Right lung (tissue), 2 donors: ENCODE measurements at regions not wholly inside any gene's neighbourhood (a gene's known extent, or its start where the extent isn't known, plus 50 kb on each side); places are given as distances from the start of the nearest gene placed in this dataset.

Experiments
- DNase-seq, 2 donors: peaks; one replicate each; pipeline ENCODE4 v3.0.0-alpha.2; 2013

DNA sequence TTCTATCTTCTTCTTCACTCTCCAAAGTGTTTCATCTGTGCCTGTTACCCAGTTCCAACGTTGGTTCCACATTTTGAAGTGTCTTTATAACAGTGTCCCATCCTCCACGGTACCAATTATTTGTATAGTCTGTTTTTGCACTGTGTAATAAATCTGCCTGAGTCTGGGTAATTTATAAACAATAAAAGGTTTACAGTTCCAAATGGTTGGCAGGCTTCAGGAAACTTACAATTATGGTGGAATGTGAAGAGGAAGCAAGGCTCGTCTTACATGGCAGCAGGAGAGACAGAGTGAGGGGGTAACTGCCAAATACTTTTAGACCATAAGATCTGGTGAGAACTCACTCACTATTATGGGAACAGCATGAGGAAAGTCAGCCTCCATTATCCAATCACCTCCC, 465.4 kb upstream of the CDH9 start:
- DNase-seq: no peak

GRCh38 chr5:27502236-27502635, 463.9 kb upstream of the CDH9 start:
- DNase-seq: no peak

GRCh38 chr5:27497491-27497890, 459.1 kb upstream of the CDH9 start:
- no peak for DNase-seq

DNA sequence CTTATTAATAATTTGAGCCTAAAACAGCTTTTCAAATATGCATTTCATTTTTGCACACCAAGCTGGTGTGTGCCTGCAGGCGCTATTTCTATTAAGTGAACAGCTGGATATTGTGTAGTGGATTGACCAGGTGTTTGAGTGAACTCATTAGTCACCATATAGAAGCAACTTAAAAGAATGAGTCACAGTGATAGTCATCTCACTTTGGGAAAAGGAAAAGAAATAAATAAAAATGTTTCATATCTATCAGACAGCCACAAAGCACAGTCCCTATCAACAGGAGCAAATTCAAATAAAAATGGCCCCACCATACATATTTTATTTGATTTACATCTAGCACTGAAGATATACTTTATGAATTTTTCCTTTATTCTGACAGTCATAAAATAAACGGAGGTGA, 456.5 kb upstream of the CDH9 start:
- DNase-seq: no peak

GRCh38 chr5:27491746-27492439, 453.5 kb upstream of the CDH9 start:
- DNase-seq: no peak

DNA sequence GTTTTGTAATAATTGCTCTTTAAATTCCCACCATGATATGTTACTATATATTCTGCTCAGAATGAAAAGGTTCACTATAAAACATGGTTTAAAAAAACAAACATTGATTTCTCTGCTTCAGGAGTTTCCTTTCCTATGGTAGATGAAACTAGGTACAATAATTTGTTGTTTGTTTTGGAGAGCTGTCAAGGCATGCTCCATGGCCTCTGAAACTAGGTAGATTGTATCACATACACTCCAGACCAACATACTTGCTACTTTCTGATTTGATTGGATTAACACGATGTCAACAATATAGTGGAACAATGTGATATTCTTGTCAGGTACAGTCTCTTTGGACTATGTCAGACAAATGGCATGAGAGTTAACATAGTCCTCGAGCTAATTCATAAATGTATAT, 452.7 kb upstream of the CDH9 start:
- no peak for DNase-seq

- no peak for DNase-seq
These were observed 451.3 kb upstream of the CDH9 start for GRCh38 chr5:27489701-27490100.

- DNase-seq: no peak
These were observed 444.3 kb upstream of the CDH9 start for GRCh38 chr5:27482663-27483062.

GRCh38 chr5:27479859-27480258, 441.5 kb upstream of the CDH9 start:
- no peak for DNase-seq

GRCh38 chr5:27477550-27477949, 439.2 kb upstream of the CDH9 start:
- DNase-seq: no peak

GRCh38 chr5:27476356-27476988, 438.1 kb upstream of the CDH9 start:
- no peak for DNase-seq

- DNase-seq: no peak
These were observed 436.7 kb upstream of the CDH9 start for GRCh38 chr5:27475063-27475462.

- DNase-seq: no peak
These were observed 436.0 kb upstream of the CDH9 start for GRCh38 chr5:27474395-27474794.

DNA sequence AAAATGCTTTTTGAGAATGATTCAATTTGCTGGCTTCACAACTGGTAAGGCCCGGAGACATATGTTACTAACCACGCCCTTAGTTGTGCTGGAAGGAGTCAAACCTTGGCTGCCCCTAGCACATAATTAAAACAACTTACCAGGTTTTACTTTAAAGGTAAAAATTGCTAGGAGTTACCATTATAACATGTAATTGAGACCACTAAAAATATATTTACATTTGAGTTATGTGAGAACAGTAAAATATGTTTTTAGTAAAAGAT, 435.6 kb upstream of the CDH9 start:
- no peak for DNase-seq

- DNase-seq: no peak
These were observed 435.1 kb upstream of the CDH9 start for GRCh38 chr5:27473307-27474046.

DNA sequence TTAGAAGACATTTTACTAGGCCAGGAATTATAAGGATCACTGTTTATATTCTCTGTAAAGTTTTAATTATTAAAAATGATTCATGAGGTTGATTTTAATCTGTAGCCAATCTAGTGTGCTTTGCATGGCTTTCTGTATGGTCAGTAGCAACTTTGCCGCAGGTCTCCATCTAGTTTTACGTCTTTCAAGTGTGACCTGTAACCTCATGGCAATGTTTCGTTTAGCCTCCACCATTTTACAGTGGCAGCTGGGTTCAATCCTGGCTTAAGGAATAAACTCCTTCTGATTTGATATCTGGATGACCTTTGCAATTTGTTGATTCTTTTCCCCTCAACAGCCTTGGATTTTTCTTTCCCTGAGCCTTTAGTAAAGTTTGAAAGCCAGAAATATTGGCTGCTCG, 434.5 kb upstream of the CDH9 start:
- DNase-seq: no peak

GRCh38 chr5:27472000-27472763, 433.8 kb upstream of the CDH9 start:
- DNase-seq: no peak

- DNase-seq: no peak
These were observed 428.6 kb upstream of the CDH9 start for GRCh38 chr5:27466959-27467358.

DNA sequence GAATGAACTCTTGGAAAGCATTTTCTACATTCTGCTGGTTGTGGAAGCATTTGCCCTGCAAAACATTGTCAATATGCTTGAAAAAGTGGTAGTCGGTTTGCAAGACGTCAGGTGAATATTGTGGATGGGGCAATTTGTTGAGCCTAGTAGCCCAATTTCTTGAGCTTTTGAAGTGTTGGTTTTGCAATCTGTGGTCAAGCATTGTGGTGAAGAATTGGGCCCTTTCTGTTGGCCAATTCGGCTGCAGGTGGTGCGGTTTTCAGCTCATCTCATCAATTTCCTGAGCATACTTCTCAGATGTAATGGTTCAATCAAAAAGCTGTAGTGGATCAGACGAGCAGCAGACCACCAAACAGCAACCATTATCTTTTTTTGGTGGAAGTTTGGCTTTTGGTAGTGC, 426.8 kb upstream of the CDH9 start:
- no peak for DNase-seq

- no peak for DNase-seq
These were observed 425.2 kb upstream of the CDH9 start for GRCh38 chr5:27463446-27464149.

GRCh38 chr5:27462936-27463335, 424.6 kb upstream of the CDH9 start:
- DNase-seq: no peak

DNA sequence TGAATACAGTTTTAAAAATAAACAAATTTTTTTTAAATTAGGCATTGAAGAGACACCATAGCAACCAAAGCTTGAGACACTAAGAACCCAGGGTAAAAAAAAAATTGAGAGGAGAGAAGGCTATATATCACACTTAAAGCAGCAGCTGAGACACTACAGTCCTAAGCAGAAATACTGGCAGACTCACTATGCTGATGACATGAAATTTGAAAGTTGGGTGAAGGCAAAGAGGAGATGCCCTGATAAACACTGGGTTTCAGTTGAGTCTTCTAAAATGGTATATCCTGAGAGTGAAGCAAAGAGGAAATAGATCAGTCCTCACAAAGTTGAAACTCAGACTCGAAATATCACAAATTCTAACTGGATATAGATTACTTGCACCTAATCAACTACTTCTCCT, 419.9 kb upstream of the CDH9 start:
- DNase-seq: no peak
